Neural cell (in vitro differentiated cells): ENCODE measurements at regions not wholly inside any gene's neighbourhood (a gene's known extent, or its start where the extent isn't known, plus 50 kb on each side); places are given as distances from the start of the nearest gene placed in this dataset.

Experiments used
- H2AFZ ChIP-seq: fragments of 200-600, 300-800 bp; sonication (generic), shearing (Covaris generic); 2 replicates; pipeline ENCODE4 v1.6.0; 2014; ENCODE audit warnings: low read depth, mild to moderate bottlenecking, antibody characterized with exemption, low read length, moderate library complexity
- H3F3A ChIP-seq: fragments of 200-600 bp; shearing (Covaris generic); 2 replicates; pipeline ENCODE4 v1.6.1; 2016; ENCODE audit warnings: mild to moderate bottlenecking, moderate library complexity, mixed read lengths, antibody characterized with exemption, low read length; ENCODE audit not compliant: insufficient read depth, poor library complexity, severe bottlenecking
- H3K27ac ChIP-seq: fragments of 200-600, 300-800 bp; sonication (generic), shearing (Covaris generic); 2 replicates; pipeline ENCODE4 v1.5.1; 2014; ENCODE audit warnings: mild to moderate bottlenecking, low read length, moderate library complexity
- H3K27me3 ChIP-seq: fragments of 300-800, 200-600 bp; sonication (generic), shearing (Covaris generic); 2 replicates; pipeline ENCODE4 v1.6.0; 2014; ENCODE audit warnings: mild to moderate bottlenecking, low read depth, low read length, moderate library complexity; ENCODE audit not compliant: insufficient read depth
- H3K36me3 ChIP-seq: fragments of 300-800, 200-600 bp; sonication (generic), shearing (Covaris generic); 2 replicates; pipeline ENCODE4 v1.5.1; 2014; ENCODE audit warnings: mild to moderate bottlenecking, antibody characterized with exemption, low read length, moderate library complexity; ENCODE audit not compliant: insufficient read depth
- H3K4me2 ChIP-seq: fragments of 300-800, 200-600 bp; sonication (generic), shearing (Covaris generic); 2 replicates; pipeline ENCODE4 v1.6.0; 2014; ENCODE audit warnings: mild to moderate bottlenecking, low read length
- H3K4me3 ChIP-seq: fragments of 300-800, 200-600 bp; sonication (generic), shearing (Covaris generic); 2 replicates; pipeline ENCODE4 v1.5.1; 2014; ENCODE audit warnings: mild to moderate bottlenecking, low read length, moderate library complexity
- H3K79me2 ChIP-seq: fragments of 200-600 bp; shearing (Covaris generic); replicated peaks from 2 replicates; pipeline ENCODE4 v1.6.0; 2014; ENCODE audit warnings: mild to moderate bottlenecking, low read length, moderate library complexity; ENCODE audit not compliant: insufficient read depth
- H3K9ac ChIP-seq: fragments of 300-800, 200-600 bp; sonication (generic), shearing (Covaris generic); 2 replicates; pipeline ENCODE4 v1.6.1; 2016; ENCODE audit warnings: mild to moderate bottlenecking, low read length, mixed read lengths
- H3K9me2 ChIP-seq: fragments of 200-600 bp; shearing (Covaris generic); 2 replicates; pipeline ENCODE4 v1.6.1; 2016; ENCODE audit warnings: mild to moderate bottlenecking, low read length, mixed read lengths; ENCODE audit not compliant: insufficient read depth
- H3K9me3 ChIP-seq: fragments of 200-600, 300-800 bp; sonication (generic), shearing (Covaris generic); 2 replicates; pipeline ENCODE4 v1.6.1; 2016; ENCODE audit warnings: mild to moderate bottlenecking, mixed run types, low read length, moderate library complexity, mixed read lengths
- H4K20me1 ChIP-seq: fragments of 200-600 bp; shearing (Covaris generic); 2 replicates; pipeline ENCODE4 v1.6.1; 2016; ENCODE audit warnings: mild to moderate bottlenecking, mixed run types; ENCODE audit not compliant: insufficient read depth
- EP300 ChIP-seq: fragments of 450-650 bp; conservative IDR thresholded peaks from 2 replicates; pipeline ENCODE4 v1.6.1; 2014; ENCODE audit warnings: antibody characterized with exemption, mild to moderate bottlenecking, moderate library complexity; ENCODE audit not compliant: poor library complexity, severe bottlenecking
- EZH2 ChIP-seq: fragments of 200-600, 300-800 bp; shearing (Covaris generic), sonication (generic); IDR thresholded peaks from 2 replicates; pipeline ENCODE4 v1.6.1; 2014; ENCODE audit warnings: antibody characterized with exemption, low read length, borderline replicate concordance, mild to moderate bottlenecking; ENCODE audit not compliant: insufficient read depth, poor library complexity, severe bottlenecking
- MXI1 ChIP-seq: fragments of 450-650 bp; conservative IDR thresholded peaks from 2 replicates; pipeline ENCODE4 v1.6.1; 2014; ENCODE audit warnings: antibody characterized with exemption, mild to moderate bottlenecking; ENCODE audit not compliant: poor library complexity, severe bottlenecking
- POLR2AphosphoS5 ChIP-seq: IDR thresholded peaks from 2 replicates; pipeline ENCODE4 v1.6.1; 2012
- RAD21 ChIP-seq: fragments of 450-650 bp; conservative IDR thresholded peaks from 2 replicates; pipeline ENCODE4 v1.6.1; 2014; ENCODE audit warnings: antibody characterized with exemption, mild to moderate bottlenecking, moderate library complexity
- SMC3 ChIP-seq: fragments of 450-650 bp; conservative IDR thresholded peaks from 2 replicates; pipeline ENCODE4 v1.6.1; 2014; ENCODE audit warnings: antibody characterized with exemption, mild to moderate bottlenecking, moderate library complexity; ENCODE audit not compliant: poor library complexity
- TAF1 ChIP-seq: IDR thresholded peaks from 2 replicates; pipeline ENCODE4 v1.6.1; 2012; ENCODE audit warnings: low read depth
- TF ChIP-seq, protein P1 (sequence below): fragments of 450-650 bp; IDR thresholded peaks from 2 replicates; pipeline ENCODE4 v1.5.1; 2014; ENCODE audit warnings: antibody characterized with exemption, mild to moderate bottlenecking, moderate library complexity; ENCODE audit not compliant: poor library complexity, severe bottlenecking
- TF ChIP-seq, protein P2 (sequence below): IDR thresholded peaks from 2 replicates; pipeline ENCODE4 v1.6.1; 2012; ENCODE audit warnings: borderline replicate concordance

DNA sequence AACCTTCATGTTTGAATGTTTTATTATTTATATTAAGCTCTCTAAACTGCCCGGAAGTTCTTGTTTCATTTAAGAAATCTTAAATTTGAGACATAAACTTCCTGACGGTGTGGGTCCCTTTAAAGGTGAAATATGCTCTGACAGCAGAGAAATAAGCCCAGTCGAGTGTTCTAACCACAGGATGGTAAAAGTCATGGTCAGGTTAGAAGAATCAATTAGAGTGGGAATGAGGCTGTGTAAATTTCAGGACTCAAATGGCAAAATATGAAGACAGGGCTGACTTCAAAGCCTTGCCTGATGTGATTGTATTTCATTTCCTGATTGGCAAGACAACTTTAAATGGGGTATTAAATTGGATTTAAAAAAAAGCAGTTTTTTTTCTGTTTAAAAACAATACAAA lies 432.9 kb upstream of the BRINP1 start:
- Histone ChIP-seq H3K27me3 (no peaks in the 10 kb centered on the region), H2AFZ (no peak overlapping the region), H3K9me3 (no peaks in the 10 kb centered on the region), H3K79me2 (no peaks in the 10 kb centered on the region), H3K9ac (no peak overlapping the region), H3K9me2 (no peaks in the 10 kb centered on the region), H3K36me3 (no peaks in the 10 kb centered on the region), H3K4me3 (no peak overlapping the region), H3F3A (no peaks in the 10 kb centered on the region), H4K20me1 (no peaks in the 10 kb centered on the region), H3K27ac (no peak overlapping the region), H3K4me2 (no peak overlapping the region)
- TF ChIP-seq, protein P1, sequence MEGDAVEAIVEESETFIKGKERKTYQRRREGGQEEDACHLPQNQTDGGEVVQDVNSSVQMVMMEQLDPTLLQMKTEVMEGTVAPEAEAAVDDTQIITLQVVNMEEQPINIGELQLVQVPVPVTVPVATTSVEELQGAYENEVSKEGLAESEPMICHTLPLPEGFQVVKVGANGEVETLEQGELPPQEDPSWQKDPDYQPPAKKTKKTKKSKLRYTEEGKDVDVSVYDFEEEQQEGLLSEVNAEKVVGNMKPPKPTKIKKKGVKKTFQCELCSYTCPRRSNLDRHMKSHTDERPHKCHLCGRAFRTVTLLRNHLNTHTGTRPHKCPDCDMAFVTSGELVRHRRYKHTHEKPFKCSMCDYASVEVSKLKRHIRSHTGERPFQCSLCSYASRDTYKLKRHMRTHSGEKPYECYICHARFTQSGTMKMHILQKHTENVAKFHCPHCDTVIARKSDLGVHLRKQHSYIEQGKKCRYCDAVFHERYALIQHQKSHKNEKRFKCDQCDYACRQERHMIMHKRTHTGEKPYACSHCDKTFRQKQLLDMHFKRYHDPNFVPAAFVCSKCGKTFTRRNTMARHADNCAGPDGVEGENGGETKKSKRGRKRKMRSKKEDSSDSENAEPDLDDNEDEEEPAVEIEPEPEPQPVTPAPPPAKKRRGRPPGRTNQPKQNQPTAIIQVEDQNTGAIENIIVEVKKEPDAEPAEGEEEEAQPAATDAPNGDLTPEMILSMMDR, result no peak
- TF ChIP-seq EP300, result no peak
- no peak for TF ChIP-seq MXI1
- TF ChIP-seq SMC3, result no peak
- TF ChIP-seq EZH2, result no peak
- TF ChIP-seq, protein P2, sequence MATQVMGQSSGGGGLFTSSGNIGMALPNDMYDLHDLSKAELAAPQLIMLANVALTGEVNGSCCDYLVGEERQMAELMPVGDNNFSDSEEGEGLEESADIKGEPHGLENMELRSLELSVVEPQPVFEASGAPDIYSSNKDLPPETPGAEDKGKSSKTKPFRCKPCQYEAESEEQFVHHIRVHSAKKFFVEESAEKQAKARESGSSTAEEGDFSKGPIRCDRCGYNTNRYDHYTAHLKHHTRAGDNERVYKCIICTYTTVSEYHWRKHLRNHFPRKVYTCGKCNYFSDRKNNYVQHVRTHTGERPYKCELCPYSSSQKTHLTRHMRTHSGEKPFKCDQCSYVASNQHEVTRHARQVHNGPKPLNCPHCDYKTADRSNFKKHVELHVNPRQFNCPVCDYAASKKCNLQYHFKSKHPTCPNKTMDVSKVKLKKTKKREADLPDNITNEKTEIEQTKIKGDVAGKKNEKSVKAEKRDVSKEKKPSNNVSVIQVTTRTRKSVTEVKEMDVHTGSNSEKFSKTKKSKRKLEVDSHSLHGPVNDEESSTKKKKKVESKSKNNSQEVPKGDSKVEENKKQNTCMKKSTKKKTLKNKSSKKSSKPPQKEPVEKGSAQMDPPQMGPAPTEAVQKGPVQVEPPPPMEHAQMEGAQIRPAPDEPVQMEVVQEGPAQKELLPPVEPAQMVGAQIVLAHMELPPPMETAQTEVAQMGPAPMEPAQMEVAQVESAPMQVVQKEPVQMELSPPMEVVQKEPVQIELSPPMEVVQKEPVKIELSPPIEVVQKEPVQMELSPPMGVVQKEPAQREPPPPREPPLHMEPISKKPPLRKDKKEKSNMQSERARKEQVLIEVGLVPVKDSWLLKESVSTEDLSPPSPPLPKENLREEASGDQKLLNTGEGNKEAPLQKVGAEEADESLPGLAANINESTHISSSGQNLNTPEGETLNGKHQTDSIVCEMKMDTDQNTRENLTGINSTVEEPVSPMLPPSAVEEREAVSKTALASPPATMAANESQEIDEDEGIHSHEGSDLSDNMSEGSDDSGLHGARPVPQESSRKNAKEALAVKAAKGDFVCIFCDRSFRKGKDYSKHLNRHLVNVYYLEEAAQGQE, result no peak
- no peak for TF ChIP-seq POLR2AphosphoS5
- TF ChIP-seq TAF1, result no peak
- TF ChIP-seq RAD21, result no peak

DNA sequence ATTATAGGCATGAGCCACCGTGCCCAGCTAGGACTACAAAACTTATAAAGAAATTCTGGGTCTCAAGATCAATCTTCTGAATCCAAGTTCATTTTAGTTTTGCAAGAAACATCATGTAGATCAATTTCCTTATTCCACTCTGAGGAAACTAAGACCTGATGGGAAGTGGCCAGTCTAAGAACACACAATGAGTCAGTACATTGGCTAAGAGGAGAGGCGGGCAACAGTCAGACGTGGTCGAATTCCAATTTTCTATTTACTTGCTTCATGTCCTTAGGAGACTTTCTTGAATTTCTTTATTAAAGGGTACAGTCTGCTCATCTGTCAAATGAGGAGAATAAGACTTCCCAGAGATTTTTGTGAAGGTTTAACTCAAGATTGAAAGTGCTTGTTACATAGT lies 432.1 kb upstream of the BRINP1 start:
- H3K4me2 ChIP-seq, result no peak overlapping the region
- H4K20me1 ChIP-seq, result no peaks in the 10 kb centered on the region
- no peak for TF ChIP-seq POLR2AphosphoS5
- no peak for TF ChIP-seq RAD21
- TF ChIP-seq SMC3, result no peak
- no peak for TF ChIP-seq TAF1
- TF ChIP-seq EZH2, result no peak
- TF ChIP-seq EP300, result no peak
- no peak for TF ChIP-seq MXI1

More for the DNA sequence above, 432.1 kb upstream of the BRINP1 start:
- Histone ChIP-seq H3F3A (no peaks in the 10 kb centered on the region), H3K27ac (no peak overlapping the region), H2AFZ (no peak overlapping the region), H3K9me3 (no peaks in the 10 kb centered on the region), H3K36me3 (no peaks in the 10 kb centered on the region), H3K9me2 (no peaks in the 10 kb centered on the region), H3K4me3 (no peak overlapping the region), H3K79me2 (no peaks in the 10 kb centered on the region), H3K27me3 (no peaks in the 10 kb centered on the region), H3K9ac (no peak overlapping the region)
